Kidney capillary endothelial cell (primary cell): ENCODE measurements at regions not wholly inside any gene's neighbourhood (a gene's known extent, or its start where the extent isn't known, plus 50 kb on each side); places are given as distances from the start of the nearest gene placed in this dataset.
"Not testable (repeated sequence)": the region's sequence is repeated elsewhere in the genome, so short reads cannot be mapped to it uniquely, and the experiment has no call there.

ENCODE experiments used
- DNase-seq: peaks from one replicate; pipeline ENCODE4 v3.0.0-alpha.2; 2018; ENCODE audit warnings: low spot score

DNA sequence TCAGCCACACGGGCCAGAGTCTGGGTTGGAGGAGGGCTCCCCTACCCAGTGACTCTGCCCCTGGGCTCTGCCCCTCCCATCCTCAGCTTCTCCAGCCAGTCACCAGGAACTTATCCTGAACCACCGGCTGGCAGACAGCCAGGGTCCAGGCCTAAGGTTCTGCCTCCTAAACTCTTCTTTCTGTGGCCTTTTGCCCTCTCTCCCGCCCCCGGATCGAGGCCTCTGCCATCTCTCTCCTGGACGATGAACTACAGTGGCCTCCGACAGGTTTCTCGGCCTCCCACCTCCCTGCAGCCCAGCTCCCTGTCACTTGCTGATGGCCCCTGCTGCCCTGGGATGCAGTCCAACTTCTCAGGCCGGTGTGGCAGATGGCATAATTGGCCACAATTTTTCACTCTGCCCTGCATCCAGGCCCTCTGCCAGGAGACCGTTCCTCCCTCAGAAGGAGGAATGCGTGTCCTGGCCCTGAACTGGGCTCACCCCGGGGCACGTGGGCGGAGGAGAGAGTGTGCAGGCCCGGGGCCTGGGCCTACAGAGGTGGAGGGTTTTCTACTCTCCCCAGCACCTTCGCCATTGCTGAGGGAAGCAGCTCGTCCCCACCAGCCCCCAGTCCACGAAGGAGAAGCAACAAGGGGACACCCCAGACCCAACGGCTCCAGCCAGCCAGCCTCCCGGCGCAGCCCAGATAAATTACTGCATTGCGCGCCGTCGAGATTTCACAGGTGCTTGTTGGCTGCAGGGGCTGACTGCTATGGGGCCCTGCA lies 81.9 kb upstream of the LRPAP1 start:
- no peak for DNase-seq

- no peak for DNase-seq
Observed at GRCh38 chr4:3612934-3613333, 80.7 kb upstream of the LRPAP1 start.

DNA sequence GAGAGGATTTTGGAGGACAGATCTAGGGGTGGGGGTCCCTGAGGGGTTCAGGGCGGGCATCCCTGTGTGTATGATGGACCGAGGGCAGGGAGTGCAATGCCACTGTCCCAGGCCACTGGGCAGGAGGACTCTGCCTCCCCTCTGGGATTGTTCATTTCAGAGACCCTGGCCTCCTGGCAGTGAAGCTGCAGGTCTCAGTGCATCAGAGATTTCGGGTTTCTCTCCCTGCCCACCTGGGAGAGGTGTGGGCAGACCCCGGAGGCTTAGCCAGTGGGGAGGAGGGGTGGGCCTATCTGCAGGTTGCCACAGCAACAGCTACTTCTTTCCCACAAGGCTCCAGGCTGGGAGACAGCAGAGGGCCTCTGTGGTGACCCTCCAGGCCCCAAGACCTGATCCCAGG lies 80.1 kb upstream of the LRPAP1 start:
- DNase-seq: no peak

GRCh38 chr4:3611778-3612177 lies 79.6 kb upstream of the LRPAP1 start:
- DNase-seq: no peak

GRCh38 chr4:3610851-3611250 lies 78.6 kb upstream of the LRPAP1 start:
- not testable (repeated sequence) for DNase-seq

DNA sequence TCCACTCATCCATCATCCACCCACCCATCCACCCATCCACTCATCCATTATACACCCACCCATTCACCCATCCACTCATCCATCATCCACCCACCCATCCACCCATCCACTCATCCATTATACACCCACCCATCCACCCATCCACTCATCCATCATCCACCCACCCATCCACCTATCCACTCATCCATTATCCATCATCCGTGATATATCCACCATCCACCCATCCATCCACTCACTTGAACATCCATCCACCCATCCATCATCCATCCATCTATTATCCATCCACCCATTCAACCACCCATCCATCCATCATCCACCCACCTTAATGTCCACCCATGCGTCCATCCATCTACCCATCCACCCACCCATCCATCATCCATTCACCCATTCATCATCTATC lies 77.7 kb upstream of the LRPAP1 start:
- not testable (repeated sequence) for DNase-seq

DNA sequence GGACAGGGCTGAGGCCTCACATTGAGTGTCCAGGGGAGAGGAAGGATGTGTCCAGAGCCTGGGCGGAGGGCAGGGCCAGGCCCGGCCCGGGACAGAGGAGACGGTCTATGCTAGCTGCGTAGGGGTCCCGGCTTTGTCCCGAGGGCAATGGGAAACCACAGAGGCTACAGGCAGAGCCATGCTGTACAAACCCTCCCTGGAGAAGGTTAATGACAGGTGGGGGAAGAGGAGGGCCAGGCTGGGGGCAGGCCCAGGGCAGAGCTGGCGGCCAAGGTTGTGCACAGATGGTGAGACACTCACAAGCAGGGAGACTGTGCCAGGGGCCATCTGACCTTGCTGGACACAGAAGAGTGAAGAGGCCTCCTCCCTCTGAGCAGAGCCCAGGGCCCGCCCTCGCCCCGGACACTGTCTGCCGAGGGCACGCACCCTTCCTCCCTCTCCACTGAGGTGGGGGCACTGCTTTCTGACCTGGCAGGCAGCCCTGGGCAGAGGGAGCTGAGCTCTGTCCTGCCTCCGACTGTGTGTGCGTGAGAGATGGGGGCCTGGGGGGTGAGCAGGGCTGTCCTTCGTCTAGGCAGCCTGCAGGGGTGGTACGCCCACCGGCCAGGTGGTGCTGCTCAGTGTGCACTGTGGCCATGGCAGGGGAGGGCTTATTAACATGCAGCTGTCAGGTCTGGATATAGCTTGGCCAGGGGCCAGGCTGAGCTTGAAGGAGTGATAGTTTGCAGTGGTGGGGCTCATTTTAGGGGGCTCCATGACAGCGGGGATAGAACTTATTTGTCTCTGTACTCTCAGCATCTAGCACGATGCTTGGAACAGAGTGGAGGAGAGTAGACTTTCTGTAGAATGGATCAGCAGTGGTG lies 75.7 kb upstream of the LRPAP1 start:
- no peak for DNase-seq

- not testable (repeated sequence) for DNase-seq
Observed at GRCh38 chr4:3606850-3607249, 74.6 kb upstream of the LRPAP1 start.

- DNase-seq: not testable (repeated sequence)
Observed at GRCh38 chr4:3606271-3606670, 74.0 kb upstream of the LRPAP1 start.

DNA sequence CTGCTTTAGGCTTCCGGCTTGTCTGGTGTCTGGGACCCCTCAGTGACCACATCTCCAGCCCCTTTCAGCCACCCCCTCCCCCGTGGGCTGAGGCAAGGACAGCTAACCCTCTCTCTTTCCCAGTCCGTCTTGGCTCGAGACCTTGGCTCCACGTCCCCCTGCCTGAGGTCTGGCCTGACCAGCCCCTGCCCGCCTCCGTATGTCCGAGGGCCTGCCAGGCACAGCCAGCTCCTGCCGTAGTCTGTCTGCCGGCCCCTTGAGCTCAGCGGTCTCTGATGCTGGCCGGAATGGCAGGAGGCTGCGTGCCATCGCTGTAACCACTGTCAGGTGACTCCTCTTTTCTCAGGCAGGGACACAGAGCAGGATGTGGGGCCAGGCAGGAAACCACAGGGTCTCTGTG lies 73.3 kb upstream of the LRPAP1 start:
- DNase-seq: no peak

- not testable (repeated sequence) for DNase-seq
Observed at GRCh38 chr4:3602886-3603645, 70.8 kb upstream of the LRPAP1 start.

GRCh38 chr4:3601992-3602391 lies 69.8 kb upstream of the LRPAP1 start:
- no peak for DNase-seq

- DNase-seq: not testable (repeated sequence)
Observed at GRCh38 chr4:3601108-3601690, 69.0 kb upstream of the LRPAP1 start.

DNA sequence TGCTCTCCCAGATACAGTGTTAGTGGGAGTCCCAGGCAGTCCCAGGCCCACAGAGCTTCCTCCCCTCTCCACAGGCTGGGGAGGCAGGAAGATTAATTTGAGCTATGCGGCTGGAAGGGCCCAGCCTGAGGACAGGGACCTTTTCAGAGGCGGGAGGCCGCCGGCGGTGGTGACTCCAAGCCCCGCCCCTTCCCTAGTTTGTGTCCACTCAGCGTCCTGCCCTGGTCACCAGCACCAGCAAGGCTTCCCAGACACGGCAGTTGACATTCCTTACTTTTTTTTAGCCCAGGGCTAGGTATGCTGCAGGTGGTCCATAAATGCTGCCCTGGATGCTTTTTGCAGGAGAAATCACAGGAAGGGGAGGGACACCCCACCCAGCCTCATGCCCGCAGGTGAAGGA lies 67.7 kb upstream of the LRPAP1 start:
- DNase-seq: no peak

DNA sequence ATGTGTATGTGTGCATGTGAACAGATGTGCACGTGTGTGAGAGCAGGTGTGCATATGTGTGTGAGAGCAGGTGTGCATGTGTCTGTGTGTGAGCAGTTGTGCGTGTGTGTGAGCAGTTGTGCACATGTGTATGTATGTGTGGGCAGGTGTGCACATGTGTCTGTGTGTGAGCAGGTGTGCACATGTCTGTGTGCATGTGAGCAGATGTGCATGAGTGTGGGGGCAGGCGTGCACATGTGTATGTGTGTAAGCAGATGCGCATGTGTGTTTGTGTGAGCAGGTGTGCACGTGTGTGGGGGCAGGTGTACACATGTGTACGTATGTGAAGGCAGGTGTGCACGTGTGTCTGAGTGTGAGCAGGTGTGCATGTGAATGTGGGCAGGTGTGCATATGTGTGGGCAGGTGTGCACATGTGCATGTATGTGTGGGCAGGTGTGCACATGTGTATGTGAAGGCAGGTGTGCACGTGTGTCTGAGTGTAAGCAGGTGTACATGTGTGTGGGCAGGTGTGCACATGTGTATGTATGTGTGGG lies 66.5 kb upstream of the LRPAP1 start:
- no peak for DNase-seq

- not testable (repeated sequence) for DNase-seq
Observed at GRCh38 chr4:3597896-3598505, 65.8 kb upstream of the LRPAP1 start.

- not testable (repeated sequence) for DNase-seq
Observed at GRCh38 chr4:3596957-3597733, 64.9 kb upstream of the LRPAP1 start.

GRCh38 chr4:3595627-3596291 lies 63.5 kb upstream of the LRPAP1 start:
- DNase-seq: not testable (repeated sequence)

- not testable (repeated sequence) for DNase-seq
Observed at GRCh38 chr4:3594751-3595150, 62.5 kb upstream of the LRPAP1 start.
